IPS DF 6.9 (cell line): ENCODE measurements at regions not wholly inside any gene's neighbourhood (a gene's known extent, or its start where the extent isn't known, plus 50 kb on each side); places are given as distances from the start of the nearest gene placed in this dataset.

ENCODE experiments used
- DNase-seq: peaks from one replicate; pipeline ENCODE4 v3.0.0-alpha.2; 2013; ENCODE audit warnings: low read depth, low spot score
- H3K27ac ChIP-seq: one replicate; pipeline ENCODE4 v1.5.1; 2013; ENCODE audit warnings: low read length, control low read depth
- H3K27me3 ChIP-seq: 2 replicates; pipeline ENCODE4 v1.6.1; 2013; ENCODE audit warnings: mild to moderate bottlenecking, low read length; ENCODE audit not compliant: control insufficient read depth, insufficient read depth
- H3K36me3 ChIP-seq: 2 replicates; pipeline ENCODE4 v1.6.1; 2013; ENCODE audit warnings: low read length; ENCODE audit not compliant: control insufficient read depth, insufficient read depth
- H3K4me1 ChIP-seq: 2 replicates; pipeline ENCODE4 v1.6.1; 2013; ENCODE audit warnings: low read length; ENCODE audit not compliant: control insufficient read depth, insufficient read depth
- H3K4me3 ChIP-seq: 2 replicates; pipeline ENCODE4 v1.5.1; 2013; ENCODE audit warnings: mild to moderate bottlenecking, low read length
- H3K9me3 ChIP-seq: 2 replicates; pipeline ENCODE4 v1.6.1; 2013; ENCODE audit warnings: low read length, inconsistent platforms; ENCODE audit not compliant: control insufficient read depth, insufficient read depth
- WGBS: extraction: QIAGEN DNeasy Blood & Tissue Kit; methylation state at CpG from one replicate; pipeline ENCODE4 v1.1.7; 2013; ENCODE audit warnings: mixed read lengths, missing lambda C conversion rate; ENCODE audit not compliant: insufficient read length, insufficient coverage; 5-methylcytosine and 5-hydroxymethylcytosine counted together

- DNase-seq: no peak
These were observed 92.8 kb downstream of the ETS2 start for GRCh38 chr21:38898422-38899096.

DNA sequence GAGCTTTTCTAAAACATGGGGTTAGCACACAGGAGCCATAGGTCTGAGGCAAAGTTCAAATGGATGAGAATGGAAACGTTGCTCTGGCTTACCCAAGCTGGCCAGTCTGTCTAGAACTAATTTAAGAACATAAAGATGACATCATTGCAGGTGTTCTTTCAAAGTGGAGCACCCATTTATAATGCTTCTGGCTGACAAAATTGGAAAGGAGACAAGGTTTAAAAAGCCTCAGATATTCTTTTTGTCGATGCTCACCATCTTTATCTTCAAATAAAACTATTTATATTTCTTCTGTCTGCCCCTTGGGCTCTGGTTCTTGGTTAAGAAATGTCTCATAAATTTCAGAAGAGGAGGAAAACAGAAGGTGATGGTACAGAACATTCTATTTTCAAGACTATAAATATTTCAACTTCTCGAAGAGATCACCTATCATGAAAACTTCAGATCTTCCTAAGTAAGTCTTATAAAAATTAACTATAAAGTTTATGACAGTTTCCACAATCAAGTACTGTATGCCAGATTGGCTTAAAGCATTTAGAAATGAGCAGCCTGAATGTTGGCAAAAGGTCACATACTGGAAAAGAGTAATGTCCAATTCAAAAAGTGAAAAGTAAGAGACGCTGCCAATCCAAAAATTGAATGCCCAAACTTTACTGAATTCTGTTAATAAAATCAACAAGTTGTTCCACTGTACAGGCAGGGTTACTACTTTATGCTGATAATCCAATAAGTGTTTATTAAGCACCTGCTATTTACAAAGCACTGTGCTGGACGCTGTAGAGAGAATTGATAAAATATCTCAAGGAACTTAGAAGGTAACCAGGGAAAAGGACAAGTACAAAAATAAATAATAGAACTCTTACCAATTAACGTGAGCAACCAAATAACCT lies 92.0 kb downstream of the ETS2 start:
- Histone ChIP-seq H3K4me3 (no peak overlapping the region), H3K27ac (no peak overlapping the region), H3K4me1 (no peaks in the 10 kb centered on the region), H3K27me3 (no peaks in the 10 kb centered on the region), H3K36me3 (no peaks in the 10 kb centered on the region), H3K9me3 (no peaks in the 10 kb centered on the region)
- no peak for DNase-seq
- WGBS: no CpG with 5 or more reads among the region's 6 CpGs

More at GRCh38 chr21:38898422-38899096, 92.8 kb downstream of the ETS2 start:
- Histone ChIP-seq H3K36me3 (no peaks in the 10 kb centered on the region), H3K9me3 (no peaks in the 10 kb centered on the region), H3K4me1 (no peaks in the 10 kb centered on the region), H3K27ac (no peak overlapping the region), H3K27me3 (no peaks in the 10 kb centered on the region), H3K4me3 (no peak overlapping the region)
- no CpG with 5 or more reads among the region's 5 CpGs for WGBS

- H3K4me1 ChIP-seq: no peaks in the 10 kb centered on the region
- no peak overlapping the region for H3K27ac ChIP-seq
- WGBS: no CpG with 5 or more reads among the region's 3 CpGs
- no peak for DNase-seq
- no peaks in the 10 kb centered on the region for H3K27me3 ChIP-seq
- H3K36me3 ChIP-seq: no peaks in the 10 kb centered on the region
- H3K4me3 ChIP-seq: no peak overlapping the region
- no peaks in the 10 kb centered on the region for H3K9me3 ChIP-seq
These were observed 89.2 kb downstream of the ETS2 start for GRCh38 chr21:38894899-38895298.

DNA sequence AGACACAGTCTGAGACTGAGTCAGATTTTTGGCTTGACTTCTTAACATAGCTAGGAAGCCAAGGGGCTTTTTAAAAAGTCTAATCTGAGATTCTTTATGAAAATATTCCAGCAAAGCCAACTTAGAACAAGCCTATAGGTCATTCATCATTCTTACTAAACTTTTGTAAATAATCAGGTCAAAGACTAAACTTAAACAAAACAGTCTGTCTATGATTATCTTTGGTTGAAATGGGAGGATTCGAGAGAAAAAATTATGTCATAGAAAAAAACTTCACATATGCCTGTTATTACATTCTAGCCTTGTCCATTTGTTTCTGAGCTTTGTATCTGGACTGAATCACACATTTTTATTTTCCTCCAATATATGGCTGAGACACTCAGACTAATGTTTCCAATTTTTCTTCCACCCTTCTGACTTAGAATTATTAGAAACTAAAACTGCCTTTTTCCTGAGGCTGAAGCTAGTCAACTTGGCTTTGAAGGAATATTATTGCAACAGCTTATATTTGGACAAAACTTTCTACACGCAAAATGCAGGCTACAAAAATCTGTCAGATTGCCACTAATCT lies 83.3 kb downstream of the ETS2 start:
- H3K4me1 ChIP-seq: no peaks in the 10 kb centered on the region
- DNase-seq: no peak
- peaks cover 4% of the 10 kb centered on the region for H3K9me3 ChIP-seq
- no peak overlapping the region for H3K4me3 ChIP-seq
- no peak overlapping the region for H3K27ac ChIP-seq
- peaks cover 2% of the 10 kb centered on the region; the same call in 1 of the 2 replicates for H3K36me3 ChIP-seq
- H3K27me3 ChIP-seq: no peaks in the 10 kb centered on the region
- no CpG with 5 or more reads among the region's 2 CpGs for WGBS

DNA sequence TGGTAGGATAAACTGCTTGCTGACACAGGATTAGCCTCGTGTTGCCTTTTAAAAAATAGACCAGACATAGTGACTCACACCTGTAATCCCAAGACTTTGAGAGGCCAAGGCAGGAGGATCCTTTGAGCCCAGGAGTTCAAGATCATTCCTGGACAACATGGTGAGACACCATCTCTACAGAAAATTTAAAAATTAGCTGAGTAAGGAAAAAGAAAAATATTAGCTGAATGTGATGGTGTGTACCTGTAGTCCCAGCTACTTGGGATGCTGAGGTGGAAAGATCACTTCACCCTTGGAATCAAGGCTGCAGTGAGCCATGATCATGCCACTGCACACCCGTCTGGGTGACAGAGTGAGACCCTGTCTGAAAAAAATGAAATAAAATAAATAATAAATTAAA lies 82.0 kb downstream of the ETS2 start:
- Histone ChIP-seq H3K4me1 (no peaks in the 10 kb centered on the region), H3K36me3 (peaks cover 2% of the 10 kb centered on the region; the same call in 1 of the 2 replicates), H3K27ac (no peak overlapping the region), H3K9me3 (peaks cover 4% of the 10 kb centered on the region), H3K4me3 (no peak overlapping the region), H3K27me3 (no peaks in the 10 kb centered on the region)
- WGBS: no CpG with 5 or more reads among the region's 2 CpGs
- no peak for DNase-seq

GRCh38 chr21:38887062-38887686 lies 81.4 kb downstream of the ETS2 start:
- Histone ChIP-seq H3K9me3 (peaks cover 4% of the 10 kb centered on the region), H3K4me3 (no peak overlapping the region), H3K36me3 (peaks cover 2% of the 10 kb centered on the region; the same call in 1 of the 2 replicates), H3K4me1 (no peaks in the 10 kb centered on the region), H3K27me3 (no peaks in the 10 kb centered on the region), H3K27ac (no peak overlapping the region)
- no CpG with 5 or more reads among the region's 5 CpGs for WGBS
- no peak for DNase-seq

- no peaks in the 10 kb centered on the region for H3K27me3 ChIP-seq
- no peaks in the 10 kb centered on the region for H3K4me1 ChIP-seq
- WGBS: no CpG with 5 or more reads among the region's 1 CpG
- H3K9me3 ChIP-seq: peaks cover 4% of the 10 kb centered on the region
- no peak overlapping the region for H3K4me3 ChIP-seq
- no peak for DNase-seq
- no peak overlapping the region for H3K27ac ChIP-seq
- H3K36me3 ChIP-seq: peaks cover 2% of the 10 kb centered on the region; the same call in 1 of the 2 replicates
These were observed 80.2 kb downstream of the ETS2 start for GRCh38 chr21:38885909-38886308.

- no CpG with 5 or more reads among the region's 3 CpGs for WGBS
- no peaks in the 10 kb centered on the region for H3K4me1 ChIP-seq
- H3K27ac ChIP-seq: no peak overlapping the region
- no peak overlapping the region for H3K4me3 ChIP-seq
- H3K27me3 ChIP-seq: peaks cover 1% of the 10 kb centered on the region; the same call in 1 of the 2 replicates
- DNase-seq: no peak
- peaks cover 2% of the 10 kb centered on the region; the same call in 1 of the 2 replicates for H3K36me3 ChIP-seq
- peaks cover 4% of the 10 kb centered on the region for H3K9me3 ChIP-seq
These were observed 78.7 kb downstream of the ETS2 start for GRCh38 chr21:38884440-38884839.

GRCh38 chr21:38883142-38883541 lies 77.4 kb downstream of the ETS2 start:
- Histone ChIP-seq H3K4me3 (no peak overlapping the region), H3K36me3 (peaks cover 2% of the 10 kb centered on the region; the same call in 1 of the 2 replicates), H3K4me1 (no peaks in the 10 kb centered on the region), H3K27me3 (peaks cover 1% of the 10 kb centered on the region; the same call in 1 of the 2 replicates), H3K9me3 (peaks cover 4% of the 10 kb centered on the region), H3K27ac (no peak overlapping the region)
- no peak for DNase-seq

DNA sequence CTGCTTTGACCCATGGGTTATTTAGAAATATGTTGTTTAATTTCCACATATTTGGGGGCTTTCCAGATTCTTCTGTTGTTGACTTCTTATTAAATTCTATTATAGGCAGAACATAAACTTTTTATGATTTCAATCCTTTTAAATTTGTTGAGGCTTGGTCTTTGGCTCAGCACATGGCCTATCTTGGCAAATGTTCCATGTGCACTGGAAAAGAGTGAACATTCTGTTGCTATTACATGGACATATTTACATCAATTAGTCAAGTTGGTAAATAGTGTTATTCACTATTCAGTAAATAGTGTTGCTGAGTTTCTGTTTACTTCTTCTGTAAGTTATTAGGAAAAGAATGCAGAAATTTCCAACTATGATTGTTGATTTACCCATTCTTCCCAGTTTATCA lies 75.4 kb downstream of the ETS2 start:
- no peak for DNase-seq
- Histone ChIP-seq H3K9me3 (no peaks in the 10 kb centered on the region), H3K36me3 (no peaks in the 10 kb centered on the region), H3K4me1 (no peaks in the 10 kb centered on the region), H3K27ac (no peak overlapping the region), H3K4me3 (no peak overlapping the region), H3K27me3 (peaks cover 1% of the 10 kb centered on the region; the same call in 1 of the 2 replicates)
